BJ (cell line): ENCODE measurements at regions not wholly inside any gene's neighbourhood (a gene's known extent, or its start where the extent isn't known, plus 50 kb on each side); places are given as distances from the start of the nearest gene placed in this dataset.

Source experiments
- CTCF ChIA-PET: fragments of 350-600 bp; formaldehyde crosslinking; extraction: SDS; loops from one replicate; lab custom pipeline; 2021; ENCODE audit warnings: antibody characterized with exemption, inconsistent platforms; lab: Yijun Ruan, JAX
- POLR2A ChIA-PET: fragments of 300-600 bp; sonication (Branson Sonifier 250); formaldehyde crosslinking; extraction: SDS; loops from one replicate; lab custom pipeline; 2021; ENCODE audit warnings: antibody characterized with exemption; lab: Charles Lee
- DNase-seq: peaks from one replicate; pipeline ENCODE4 v3.0.0-alpha.2; 2011; ENCODE audit warnings: low read depth
- H3K27me3 ChIP-seq: 2 replicates; pipeline ENCODE4 v1.6.0; 2011; ENCODE audit warnings: low read length; ENCODE audit not compliant: control insufficient read depth, insufficient read depth
- H3K36me3 ChIP-seq: 2 replicates; pipeline ENCODE4 v1.5.1; 2011; ENCODE audit warnings: low read length; ENCODE audit not compliant: control insufficient read depth, insufficient read depth
- H3K4me3 ChIP-seq: 2 replicates; pipeline ENCODE4 v1.5.1; 2011; ENCODE audit warnings: low read depth, mild to moderate bottlenecking, control low read depth, low read length
- CTCF ChIP-seq: IDR thresholded peaks from 2 replicates; pipeline ENCODE4 v1.5.1; 2011; ENCODE audit warnings: low read depth, mild to moderate bottlenecking, control low read depth, inconsistent platforms, low read length, moderate library complexity; ENCODE audit not compliant: insufficient read depth

GRCh38 chr20:40477805-40478204 is 211.2 kb downstream of the MAFB start:
- no peak for DNase-seq
- no peak overlapping the region for H3K4me3 ChIP-seq
- H3K36me3 ChIP-seq, result no peaks in the 10 kb centered on the region
- CTCF ChIA-PET, result no interaction called here
- no peaks in the 10 kb centered on the region for H3K27me3 ChIP-seq
- TF ChIP-seq CTCF, result no peak
- POLR2A ChIA-PET, result no interaction called here

- H3K4me3 ChIP-seq, result no peak overlapping the region
- H3K27me3 ChIP-seq, result no peaks in the 10 kb centered on the region
- no peaks in the 10 kb centered on the region for H3K36me3 ChIP-seq
- no peak for TF ChIP-seq CTCF
- no peak for DNase-seq
- POLR2A ChIA-PET, result no interaction called here
- CTCF ChIA-PET, result no interaction called here
Measured at GRCh38 chr20:40476461-40476860, 212.6 kb downstream of the MAFB start.

- Histone ChIP-seq H3K36me3 (no peaks in the 10 kb centered on the region), H3K27me3 (no peaks in the 10 kb centered on the region), H3K4me3 (no peak overlapping the region)
- no peak for TF ChIP-seq CTCF
- ChIA-PET POLR2A (no interaction called here), CTCF (no interaction called here)
- DNase-seq, result no peak
Measured at GRCh38 chr20:40472905-40473304, 216.1 kb downstream of the MAFB start.

GRCh38 chr20:40471261-40471629 is 217.8 kb downstream of the MAFB start:
- TF ChIP-seq CTCF, result no peak
- no peaks in the 10 kb centered on the region for H3K27me3 ChIP-seq
- no peak for DNase-seq
- ChIA-PET POLR2A (no interaction called here), CTCF (no interaction called here)
- no peaks in the 10 kb centered on the region for H3K36me3 ChIP-seq
- H3K4me3 ChIP-seq, result no peak overlapping the region

GRCh38 chr20:40470445-40471260 is 218.4 kb downstream of the MAFB start:
- CTCF ChIA-PET, result no interaction called here
- no peak for TF ChIP-seq CTCF
- no peak for DNase-seq
- H3K27me3 ChIP-seq, result no peaks in the 10 kb centered on the region
- POLR2A ChIA-PET, result no interaction called here
- H3K36me3 ChIP-seq, result no peaks in the 10 kb centered on the region
- no peak overlapping the region for H3K4me3 ChIP-seq
